ENCODE measurements at regions not wholly inside any gene's neighbourhood (a gene's known extent, or its start where the extent isn't known, plus 50 kb on each side); places are given as distances from the start of the nearest gene placed in this dataset.

DNA sequence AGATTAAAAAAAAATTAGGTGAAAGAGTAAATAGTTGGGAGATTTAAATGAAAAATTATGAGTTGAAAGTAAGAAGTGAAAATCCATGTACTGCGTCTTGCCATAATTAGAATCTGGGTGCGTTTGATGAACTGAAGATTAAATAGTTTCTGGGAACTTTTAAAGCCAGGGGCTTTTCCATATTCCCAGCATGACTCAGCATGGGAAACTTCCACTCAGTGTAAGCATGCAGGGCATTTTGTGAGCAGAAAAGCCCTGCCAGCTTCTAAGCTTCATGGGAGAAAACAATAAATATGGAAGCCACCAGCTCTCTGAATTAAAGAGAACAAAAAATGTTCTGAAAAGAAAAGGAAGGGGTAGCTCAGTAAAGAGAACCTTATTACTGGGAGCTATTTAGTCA lies 62.0 kb upstream of the EDNRB start:
- Histone ChIP-seq H3K27me3 (no peaks in the 10 kb centered on the region), H3K27ac (no peak overlapping the region), H3K9ac (ENCODE audit: low read depth in 2 of 2, low read length in 2 of 2) (no peak overlapping the region), H3K9me3 (no peaks in the 10 kb centered on the region), H3K36me3 (no peaks in the 10 kb centered on the region), H3K4me1 (no peaks in the 10 kb centered on the region), H3K4me3 (no peak overlapping the region)
- no peak for DNase-seq
- intact Hi-C loops (cut with DNase I), result no loop called here
- TF ChIP-seq, protein P1, sequence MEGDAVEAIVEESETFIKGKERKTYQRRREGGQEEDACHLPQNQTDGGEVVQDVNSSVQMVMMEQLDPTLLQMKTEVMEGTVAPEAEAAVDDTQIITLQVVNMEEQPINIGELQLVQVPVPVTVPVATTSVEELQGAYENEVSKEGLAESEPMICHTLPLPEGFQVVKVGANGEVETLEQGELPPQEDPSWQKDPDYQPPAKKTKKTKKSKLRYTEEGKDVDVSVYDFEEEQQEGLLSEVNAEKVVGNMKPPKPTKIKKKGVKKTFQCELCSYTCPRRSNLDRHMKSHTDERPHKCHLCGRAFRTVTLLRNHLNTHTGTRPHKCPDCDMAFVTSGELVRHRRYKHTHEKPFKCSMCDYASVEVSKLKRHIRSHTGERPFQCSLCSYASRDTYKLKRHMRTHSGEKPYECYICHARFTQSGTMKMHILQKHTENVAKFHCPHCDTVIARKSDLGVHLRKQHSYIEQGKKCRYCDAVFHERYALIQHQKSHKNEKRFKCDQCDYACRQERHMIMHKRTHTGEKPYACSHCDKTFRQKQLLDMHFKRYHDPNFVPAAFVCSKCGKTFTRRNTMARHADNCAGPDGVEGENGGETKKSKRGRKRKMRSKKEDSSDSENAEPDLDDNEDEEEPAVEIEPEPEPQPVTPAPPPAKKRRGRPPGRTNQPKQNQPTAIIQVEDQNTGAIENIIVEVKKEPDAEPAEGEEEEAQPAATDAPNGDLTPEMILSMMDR (IDR thresholded peaks at IDR 0.05), result no peak

DNA sequence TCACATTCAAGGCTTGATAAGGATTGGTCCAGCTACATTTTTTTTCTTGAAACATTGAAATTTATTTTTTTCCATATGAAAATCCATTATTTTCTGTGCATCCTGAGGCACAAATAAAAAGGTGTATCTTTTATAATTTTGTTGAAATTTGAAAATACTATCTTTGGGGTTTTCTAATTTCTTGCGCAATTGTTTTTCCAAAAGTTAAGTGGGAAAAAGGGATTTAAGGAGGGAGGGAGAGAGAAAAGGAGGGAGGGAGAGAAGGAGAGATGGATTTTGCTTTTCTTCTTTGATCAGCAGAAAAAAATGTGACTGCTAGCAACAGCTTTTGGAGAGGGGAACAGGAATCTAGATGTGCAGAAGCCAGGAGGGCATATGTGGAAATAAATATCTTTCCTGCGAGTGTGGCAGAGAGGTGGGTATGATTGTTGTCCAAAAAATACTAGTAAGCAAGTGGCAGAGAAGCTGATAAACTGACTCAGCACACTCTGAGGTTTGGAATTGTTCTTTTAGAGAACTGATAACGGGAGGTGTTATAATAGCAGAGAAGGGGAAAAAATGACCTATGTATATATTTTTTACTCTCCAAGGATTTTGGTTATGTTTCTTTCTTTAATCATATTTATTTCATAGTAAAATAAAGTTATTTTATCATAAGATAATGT lies 61.2 kb upstream of the EDNRB start:
- intact Hi-C loops (cut with DNase I), result no loop called here
- TF ChIP-seq, protein P1 (IDR thresholded peaks at IDR 0.05), result no peak
- DNase-seq, result no peak
- Histone ChIP-seq H3K27ac (no peak overlapping the region), H3K4me3 (no peak overlapping the region), H3K36me3 (no peaks in the 10 kb centered on the region), H3K4me1 (no peaks in the 10 kb centered on the region), H3K9me3 (no peaks in the 10 kb centered on the region), H3K27me3 (no peaks in the 10 kb centered on the region), H3K9ac (ENCODE audit: low read depth in 2 of 2, low read length in 2 of 2) (no peak overlapping the region)

DNA sequence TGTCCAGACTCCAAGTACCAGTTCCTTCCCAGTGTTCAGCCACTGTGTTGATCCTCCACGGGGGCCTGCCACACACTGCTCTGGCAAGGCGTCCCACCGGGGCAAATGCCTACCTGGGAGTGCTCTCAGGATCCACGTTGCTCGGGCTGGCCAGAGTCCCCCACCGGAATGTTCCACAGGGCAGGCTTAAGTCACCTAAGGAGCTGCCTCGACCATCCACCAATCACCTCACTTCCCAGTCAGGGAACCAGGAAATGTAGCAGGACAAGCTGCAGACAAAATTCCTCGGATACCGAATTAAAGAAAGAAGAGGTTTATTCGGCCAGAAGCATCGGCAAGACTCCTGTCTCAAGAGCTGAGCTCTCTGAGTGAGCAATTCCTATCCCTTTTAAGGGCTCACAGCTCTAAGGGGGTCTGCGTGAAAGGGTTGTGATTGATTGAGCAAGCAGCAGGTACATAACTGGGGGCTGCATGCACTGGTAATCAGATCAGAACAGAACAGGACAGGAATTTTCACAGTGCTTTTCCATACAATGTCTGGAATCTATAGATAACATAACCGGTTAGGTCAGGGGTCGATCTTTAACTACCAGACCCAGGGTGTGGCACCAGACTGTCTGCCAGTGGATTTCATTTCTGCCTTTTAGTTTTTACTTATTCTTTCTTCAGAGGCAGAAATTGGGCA lies 56.9 kb upstream of the EDNRB start:
- Histone ChIP-seq H3K4me1 (no peaks in the 10 kb centered on the region), H3K9ac (ENCODE audit: low read depth in 2 of 2, low read length in 2 of 2) (no peak overlapping the region), H3K9me3 (no peaks in the 10 kb centered on the region), H3K27ac (no peak overlapping the region), H3K36me3 (no peaks in the 10 kb centered on the region), H3K27me3 (no peaks in the 10 kb centered on the region), H3K4me3 (no peak overlapping the region)
- intact Hi-C loops (cut with DNase I), result no loop called here
- TF ChIP-seq, protein P1 (IDR thresholded peaks at IDR 0.05), result no peak
- DNase-seq, result no peak

DNA sequence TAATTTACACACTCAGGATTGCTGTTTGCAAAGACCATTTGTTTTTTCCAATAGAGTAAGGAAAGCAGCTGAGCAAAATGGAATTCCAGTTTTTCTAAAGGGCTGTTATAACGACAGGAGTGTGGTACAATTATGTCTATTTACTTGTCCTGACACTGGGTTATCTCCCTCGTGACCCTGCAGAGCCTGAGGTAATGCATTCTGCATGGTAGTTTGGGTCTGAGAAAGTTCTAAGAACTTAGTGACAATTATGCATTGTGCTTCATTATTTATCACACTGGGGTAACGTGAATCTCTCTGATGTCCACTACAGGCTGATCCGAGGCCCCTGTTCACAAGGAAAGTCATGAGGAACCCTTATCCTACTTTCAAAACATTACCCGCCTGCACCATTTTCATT lies 50.7 kb upstream of the EDNRB start:
- H3K9ac ChIP-seq (ENCODE audit: low read depth in 2 of 2, low read length in 2 of 2), result no peak overlapping the region
- no peaks in the 10 kb centered on the region for H3K4me1 ChIP-seq
- TF ChIP-seq, protein P1 (IDR thresholded peaks at IDR 0.05), result no peak
- intact Hi-C loops (cut with DNase I), result no loop called here
- DNase-seq, result no peak
- H3K27ac ChIP-seq, result no peak overlapping the region
- H3K36me3 ChIP-seq, result no peaks in the 10 kb centered on the region
- no peaks in the 10 kb centered on the region for H3K27me3 ChIP-seq
- H3K4me3 ChIP-seq, result no peak overlapping the region
- H3K9me3 ChIP-seq, result no peaks in the 10 kb centered on the region

Measured in colonic mucosa (tissue), 4 donors.